HG03442 (cell line): ENCODE measurements at regions not wholly inside any gene's neighbourhood (a gene's known extent, or its start where the extent isn't known, plus 50 kb on each side); places are given as distances from the start of the nearest gene placed in this dataset.

ENCODE experiments used
- ATAC-seq: cut with Tn5 transposase; IDR thresholded peaks from one replicate; pipeline ENCODE4 v1.9.1; 2021; ENCODE audit warnings: mild to moderate bottlenecking, moderate library complexity; ENCODE audit not compliant: unreplicated experiment

GRCh38 chr15:87294854-87295253 lies 961.7 kb downstream of the NTRK3 start:
- no peak for ATAC-seq

DNA sequence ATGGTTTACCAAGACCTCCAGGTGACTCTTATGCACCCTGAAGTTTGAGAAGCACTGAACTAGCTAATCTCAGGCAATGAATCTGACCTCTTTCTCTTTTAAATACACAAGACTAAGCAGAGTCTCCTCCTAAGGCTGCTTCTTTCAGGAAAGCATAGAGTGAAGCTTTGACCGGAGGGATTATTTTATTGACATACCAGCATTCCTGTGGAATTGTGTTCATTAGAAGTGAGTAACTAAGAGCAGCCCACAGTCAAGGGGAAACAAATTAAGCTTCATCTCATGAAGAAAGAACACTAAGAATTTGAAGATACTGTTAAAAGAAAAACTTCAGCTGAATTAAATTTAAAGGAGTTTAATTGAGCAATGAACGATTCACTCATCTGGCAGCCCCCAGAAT lies 963.5 kb downstream of the NTRK3 start:
- no peak for ATAC-seq

- no peak for ATAC-seq
These were observed 969.4 kb downstream of the NTRK3 start for GRCh38 chr15:87287156-87287555.

DNA sequence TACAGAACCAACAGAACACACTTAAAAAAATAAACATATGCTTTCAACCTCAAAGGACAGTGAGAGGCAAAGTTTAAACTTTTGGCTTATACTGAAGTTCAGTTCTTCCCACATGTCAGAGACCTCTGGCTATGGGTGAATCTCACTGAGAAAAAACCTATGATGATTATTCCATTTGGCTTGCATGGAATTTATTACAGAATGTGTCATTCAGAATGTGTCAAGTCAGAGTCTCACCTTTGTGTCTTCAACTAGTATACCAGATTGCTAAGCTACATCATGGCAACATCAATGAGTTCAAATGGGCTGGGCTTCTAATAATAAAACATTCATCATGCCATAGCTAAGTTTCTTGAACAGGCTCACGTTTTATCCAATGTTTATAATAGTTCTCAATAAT lies 987.0 kb downstream of the NTRK3 start:
- ATAC-seq = no peak

- no peak for ATAC-seq
These were observed 987.9 kb downstream of the NTRK3 start for GRCh38 chr15:87268675-87269074.

GRCh38 chr15:87267798-87268197 lies 988.7 kb downstream of the NTRK3 start:
- ATAC-seq = no peak

GRCh38 chr15:87263871-87264270 lies 992.7 kb downstream of the NTRK3 start:
- no peak for ATAC-seq

DNA sequence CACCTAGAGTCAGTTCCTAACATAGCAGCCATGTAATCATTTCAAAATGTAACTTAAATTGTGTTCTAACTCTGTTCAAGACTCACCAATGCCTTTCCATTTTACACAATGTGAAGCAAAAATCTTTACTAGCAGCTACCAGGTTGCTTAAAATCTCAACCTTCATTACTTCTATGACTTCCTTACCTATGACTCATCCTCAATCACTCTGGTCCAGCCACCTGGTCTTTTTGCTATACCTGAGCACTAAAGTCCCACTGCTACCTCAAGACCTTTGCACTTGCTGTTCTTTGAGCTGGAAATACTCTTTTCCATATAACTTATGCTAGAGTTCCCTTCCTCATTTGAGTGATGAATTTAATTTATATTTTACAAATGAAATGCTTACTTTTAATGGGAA lies 993.2 kb downstream of the NTRK3 start:
- ATAC-seq = no peak

DNA sequence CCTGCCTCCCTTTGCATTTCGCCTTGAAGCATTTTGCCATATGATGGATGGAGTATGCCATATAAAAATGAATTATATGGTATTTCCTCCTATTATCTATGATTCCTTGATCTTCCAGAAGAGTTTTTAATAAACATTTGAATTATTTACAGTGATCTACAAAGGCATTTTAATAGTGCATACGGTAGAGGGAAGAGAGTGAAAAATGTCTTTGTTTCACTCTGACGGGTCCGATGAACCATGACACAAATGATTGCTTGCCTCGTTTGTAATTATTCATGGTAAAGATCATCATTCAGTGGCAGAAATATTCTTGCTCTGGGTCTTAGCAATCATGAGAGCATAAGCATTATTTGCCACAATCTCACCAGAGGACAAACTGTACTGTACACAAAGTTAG lies 1010.9 kb downstream of the NTRK3 start:
- ATAC-seq = no peak

DNA sequence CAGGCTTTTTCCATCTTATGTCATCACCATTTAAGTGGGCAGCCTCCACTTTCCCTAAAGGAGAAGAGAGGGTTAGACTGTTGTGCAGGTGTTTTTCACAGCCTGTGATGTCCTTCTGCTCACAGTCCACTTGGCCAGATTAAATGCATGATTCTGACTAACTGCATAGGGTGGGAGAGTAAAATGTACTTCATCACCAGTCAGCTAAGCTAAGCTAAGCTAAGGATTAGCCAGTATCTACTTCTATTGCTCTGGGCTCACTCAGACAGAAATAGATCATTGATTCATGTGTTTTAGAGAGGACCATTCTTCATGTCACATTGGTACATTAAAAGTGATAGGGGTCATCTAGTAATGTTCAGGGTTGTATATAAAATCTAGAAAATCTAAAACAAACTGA lies 1013.1 kb downstream of the NTRK3 start:
- ATAC-seq = no peak

DNA sequence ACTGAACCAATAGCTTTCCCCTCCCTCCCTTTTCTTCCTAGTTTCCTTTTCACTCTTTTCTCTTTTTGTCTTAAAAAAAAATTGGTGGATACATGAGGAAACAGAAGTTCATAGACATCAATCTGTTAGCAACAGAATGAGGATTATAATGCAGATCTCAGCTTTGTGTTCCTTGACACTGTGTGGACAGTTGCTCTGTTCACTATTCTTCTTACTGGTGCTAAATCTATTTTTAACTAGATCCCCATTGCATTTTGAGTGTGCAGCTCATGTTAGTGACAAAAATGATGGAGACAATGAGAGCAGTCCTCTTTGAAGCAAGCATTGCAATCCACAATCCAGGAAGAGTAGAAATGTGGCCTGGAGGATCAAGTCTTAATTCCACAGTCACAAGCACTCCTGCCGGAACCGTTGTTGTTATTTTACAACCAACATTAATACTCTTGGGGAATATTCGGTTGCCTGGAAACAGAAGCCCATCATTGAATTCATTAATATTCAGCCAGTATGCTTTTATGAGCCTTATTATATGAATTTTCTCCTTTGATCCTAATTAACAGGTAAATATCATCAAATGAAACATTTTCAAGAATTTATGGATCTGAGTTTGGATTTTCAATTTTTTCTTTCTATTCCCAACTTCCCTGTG lies 1016.8 kb downstream of the NTRK3 start:
- no peak for ATAC-seq

DNA sequence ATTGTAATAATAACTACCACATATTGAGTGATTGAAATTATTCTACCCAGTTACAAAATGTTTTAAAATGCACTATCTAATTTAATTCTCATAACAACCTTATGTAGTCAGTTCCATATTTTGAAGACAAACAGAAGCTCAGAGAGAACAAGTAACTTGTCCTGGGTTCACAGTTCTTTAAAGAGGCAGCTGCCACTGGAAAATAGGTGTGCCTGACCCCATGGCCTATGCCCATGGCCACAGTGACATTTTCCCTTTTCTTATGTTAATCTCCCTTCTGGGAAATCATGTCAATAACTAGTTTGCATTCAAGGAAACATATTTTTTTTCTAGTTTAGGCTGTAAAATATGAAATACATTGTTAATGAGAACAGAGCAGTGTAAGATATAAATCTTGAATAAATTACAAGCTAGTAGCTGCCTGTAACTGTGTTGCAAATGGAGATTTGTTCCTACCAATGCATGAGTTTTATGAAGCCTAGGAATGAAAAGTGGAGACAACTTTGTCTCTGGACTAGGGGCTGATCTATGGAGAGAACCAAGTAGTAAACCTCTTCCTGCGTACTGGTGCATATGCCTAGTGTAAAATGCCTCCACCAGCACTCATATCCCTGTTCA lies 1018.0 kb downstream of the NTRK3 start:
- ATAC-seq = no peak

DNA sequence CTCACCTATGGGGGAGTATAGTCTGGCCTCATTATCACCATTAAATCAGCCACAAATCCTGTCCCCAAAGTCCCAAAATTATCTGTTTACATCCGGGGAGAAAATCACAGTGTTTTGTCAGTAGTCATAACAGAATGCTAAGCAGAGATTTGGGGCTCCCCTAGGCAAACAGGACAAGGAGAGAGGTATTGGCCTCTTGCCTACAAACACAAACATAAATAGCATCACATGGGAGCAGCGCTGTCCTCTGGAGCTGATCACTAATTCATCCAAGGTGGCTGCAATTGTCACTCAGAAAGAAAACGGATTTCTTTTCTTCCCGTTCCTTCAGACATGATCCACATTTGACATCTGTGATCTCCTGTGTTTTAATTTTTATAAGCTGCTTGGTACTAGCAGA lies 1028.1 kb downstream of the NTRK3 start:
- no peak for ATAC-seq

- ATAC-seq = no peak
These were observed 1028.7 kb downstream of the NTRK3 start for GRCh38 chr15:87227846-87228245.

- ATAC-seq = no peak
These were observed 1031.1 kb downstream of the NTRK3 start for GRCh38 chr15:87225436-87225835.

- no peak for ATAC-seq
These were observed 1032.1 kb downstream of the NTRK3 start for GRCh38 chr15:87224404-87224803.

- ATAC-seq = no peak
These were observed 1036.6 kb downstream of the NTRK3 start for GRCh38 chr15:87219650-87220615.

DNA sequence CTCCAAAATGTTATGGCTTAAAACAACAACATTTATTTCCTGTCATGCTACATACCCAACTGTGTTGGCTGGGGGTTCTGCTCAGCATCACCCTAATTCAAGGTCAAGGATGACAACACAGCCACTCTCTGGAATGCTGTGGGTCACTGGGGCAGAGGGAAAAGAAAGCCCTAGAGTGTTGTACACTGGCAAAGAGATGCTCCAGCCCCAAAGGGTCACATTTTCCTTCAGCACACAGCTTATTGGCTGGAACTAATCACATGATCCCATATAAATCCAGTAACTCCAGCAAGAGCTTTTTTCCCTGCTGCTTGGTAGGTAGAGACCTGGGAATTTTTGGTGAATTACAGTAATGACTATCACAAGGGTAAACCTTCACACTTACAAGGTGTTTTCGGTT lies 1041.4 kb downstream of the NTRK3 start:
- no peak for ATAC-seq

- no peak for ATAC-seq
These were observed 1042.9 kb downstream of the NTRK3 start for GRCh38 chr15:87213626-87214025.

DNA sequence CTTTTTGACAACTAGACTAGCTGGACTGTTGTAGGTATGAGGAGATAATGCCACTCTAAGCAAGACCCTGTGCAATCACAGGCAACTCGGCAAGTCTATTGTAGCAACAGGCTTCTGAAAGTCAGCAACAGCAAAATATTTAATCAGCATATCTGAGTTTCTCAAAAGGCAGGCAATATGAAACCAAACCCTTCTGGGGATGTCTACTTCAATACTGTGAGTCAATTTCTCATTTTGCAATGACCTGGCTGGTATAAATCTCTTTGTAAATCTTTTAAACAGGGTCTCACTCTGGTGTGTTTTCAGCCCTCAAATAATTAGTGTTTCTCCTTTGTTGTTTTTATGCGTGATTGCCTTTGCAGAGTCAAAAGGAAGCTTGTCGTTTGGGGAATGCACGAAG lies 1044.5 kb downstream of the NTRK3 start:
- ATAC-seq = no peak

DNA sequence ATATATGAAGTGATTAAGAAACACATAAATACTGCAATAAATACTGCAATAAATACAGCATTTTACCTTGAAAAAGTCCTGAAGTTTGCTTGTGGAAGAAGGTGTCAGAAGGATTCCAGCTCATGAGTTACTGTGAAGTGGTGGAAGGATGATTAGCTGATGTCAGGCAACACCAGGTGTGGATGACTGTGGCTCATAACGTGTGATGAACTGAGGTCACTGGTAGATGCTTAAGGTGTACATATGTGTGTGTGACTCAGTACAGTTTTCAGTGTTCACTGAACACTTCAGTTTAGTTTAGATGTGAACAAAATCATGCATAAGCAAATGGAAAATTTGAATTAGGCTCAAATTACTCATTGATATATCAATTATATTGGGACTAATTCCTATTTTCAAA lies 1045.0 kb downstream of the NTRK3 start:
- ATAC-seq = no peak
